ENCODE measurements at regions not wholly inside any gene's neighbourhood (a gene's known extent, or its start where the extent isn't known, plus 50 kb on each side); places are given as distances from the start of the nearest gene placed in this dataset.

DNA sequence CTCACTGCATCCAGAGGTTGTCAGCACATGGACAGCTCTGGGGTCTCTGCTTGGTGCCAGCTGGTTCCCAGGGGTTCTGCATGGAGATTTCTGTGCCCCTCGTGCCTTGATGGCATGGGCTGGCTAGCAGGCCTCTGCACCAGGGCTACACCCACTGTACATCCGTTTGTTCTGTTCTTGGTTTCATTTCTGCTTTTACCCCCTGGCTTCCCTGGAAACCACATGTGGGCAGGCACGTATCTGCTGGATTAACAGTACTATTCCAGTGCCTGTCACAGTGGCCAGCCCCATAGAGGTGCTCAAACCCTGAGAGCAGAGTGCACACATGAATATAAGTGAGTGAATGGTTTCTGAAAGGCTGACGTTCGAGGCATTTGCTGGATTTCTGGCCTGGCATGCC, 207.2 kb upstream of the GPR26 start:
- Histone ChIP-seq H2AFZ (ENCODE audit: low read depth, low read length) (no peak overlapping the region), H3K9me3 (ENCODE audit: insufficient read depth, low read length, severe bottlenecking) (no peaks in the 10 kb centered on the region), H3K36me3 (ENCODE audit: insufficient read depth, low read length) (no peaks in the 10 kb centered on the region), H3K9ac (ENCODE audit: low read depth, low read length) (no peak overlapping the region), H3K27ac (ENCODE audit: low read length) (no peak overlapping the region), H4K20me1 (ENCODE audit: insufficient read depth, low read length) (no peaks in the 10 kb centered on the region), H3K79me2 (ENCODE audit: insufficient read depth, low read length) (no peaks in the 10 kb centered on the region), H3K27me3 (ENCODE audit: insufficient read depth, low read length, poor library complexity) (no peaks in the 10 kb centered on the region), H3K4me1 (ENCODE audit: insufficient read depth, low read length) (no peaks in the 10 kb centered on the region), H3K4me2 (ENCODE audit: insufficient read depth, low read length) (no peak overlapping the region), H3K4me3 (ENCODE audit: low read depth in 1 of 2, low read length in 2 of 2) (no peak overlapping the region)
- DNase-seq (no peak), ATAC-seq (ENCODE audit: insufficient read depth, low read depth) (no peak)
- TF ChIP-seq, protein P1, sequence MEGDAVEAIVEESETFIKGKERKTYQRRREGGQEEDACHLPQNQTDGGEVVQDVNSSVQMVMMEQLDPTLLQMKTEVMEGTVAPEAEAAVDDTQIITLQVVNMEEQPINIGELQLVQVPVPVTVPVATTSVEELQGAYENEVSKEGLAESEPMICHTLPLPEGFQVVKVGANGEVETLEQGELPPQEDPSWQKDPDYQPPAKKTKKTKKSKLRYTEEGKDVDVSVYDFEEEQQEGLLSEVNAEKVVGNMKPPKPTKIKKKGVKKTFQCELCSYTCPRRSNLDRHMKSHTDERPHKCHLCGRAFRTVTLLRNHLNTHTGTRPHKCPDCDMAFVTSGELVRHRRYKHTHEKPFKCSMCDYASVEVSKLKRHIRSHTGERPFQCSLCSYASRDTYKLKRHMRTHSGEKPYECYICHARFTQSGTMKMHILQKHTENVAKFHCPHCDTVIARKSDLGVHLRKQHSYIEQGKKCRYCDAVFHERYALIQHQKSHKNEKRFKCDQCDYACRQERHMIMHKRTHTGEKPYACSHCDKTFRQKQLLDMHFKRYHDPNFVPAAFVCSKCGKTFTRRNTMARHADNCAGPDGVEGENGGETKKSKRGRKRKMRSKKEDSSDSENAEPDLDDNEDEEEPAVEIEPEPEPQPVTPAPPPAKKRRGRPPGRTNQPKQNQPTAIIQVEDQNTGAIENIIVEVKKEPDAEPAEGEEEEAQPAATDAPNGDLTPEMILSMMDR (IDR thresholded peaks at IDR 0.05; ENCODE audit: borderline replicate concordance, extremely low read depth, low read length, poor library complexity, severe bottlenecking): no peak
- no peak for TF ChIP-seq EZH2 (IDR thresholded peaks at IDR 0.05; ENCODE audit: borderline replicate concordance, low read depth, low read length, severe bottlenecking)

DNA sequence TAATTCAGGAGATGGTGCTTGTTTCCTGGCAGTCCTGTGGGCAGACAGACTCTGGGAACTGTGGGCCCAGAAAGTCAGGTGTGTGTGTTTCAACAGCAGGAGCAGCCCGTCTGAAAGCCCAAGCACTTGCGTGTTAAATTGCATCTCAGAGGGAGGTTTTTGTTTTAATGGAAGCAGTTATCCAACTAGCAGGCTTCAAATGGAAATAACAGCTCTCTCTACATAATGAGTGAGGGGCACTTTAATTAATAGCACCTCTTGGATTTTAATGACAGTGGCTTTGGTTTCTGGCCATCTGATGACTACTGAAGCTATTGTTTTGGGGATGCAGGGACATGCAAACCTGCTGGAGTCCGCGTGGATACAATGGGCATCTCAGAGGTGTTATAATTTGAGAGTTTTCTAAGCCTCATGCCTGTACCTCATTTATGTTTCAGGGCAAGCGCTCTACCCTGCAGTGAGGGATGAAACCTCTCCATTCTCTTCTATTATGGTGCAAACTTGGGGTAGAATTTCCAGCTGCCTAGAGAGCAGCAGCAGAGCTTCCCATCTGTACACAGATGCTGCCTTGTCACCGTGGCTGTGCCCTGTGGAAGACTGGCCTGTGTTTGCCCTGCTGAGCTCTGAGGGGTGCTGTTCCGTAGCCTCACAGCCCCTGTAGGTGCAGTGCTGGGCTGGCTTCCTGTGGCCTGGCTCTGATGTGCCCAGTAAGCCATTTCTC, 206.6 kb upstream of the GPR26 start:
- Histone ChIP-seq H3K36me3 (ENCODE audit: insufficient read depth, low read length) (no peaks in the 10 kb centered on the region), H3K4me1 (ENCODE audit: insufficient read depth, low read length) (no peaks in the 10 kb centered on the region), H3K27me3 (ENCODE audit: insufficient read depth, low read length, poor library complexity) (no peaks in the 10 kb centered on the region), H3K9me3 (ENCODE audit: insufficient read depth, low read length, severe bottlenecking) (no peaks in the 10 kb centered on the region), H3K9ac (ENCODE audit: low read depth, low read length) (no peak overlapping the region), H2AFZ (ENCODE audit: low read depth, low read length) (no peak overlapping the region), H3K4me2 (ENCODE audit: insufficient read depth, low read length) (no peak overlapping the region), H3K27ac (ENCODE audit: low read length) (no peak overlapping the region), H4K20me1 (ENCODE audit: insufficient read depth, low read length) (no peaks in the 10 kb centered on the region), H3K4me3 (ENCODE audit: low read depth in 1 of 2, low read length in 2 of 2) (no peak overlapping the region), H3K79me2 (ENCODE audit: insufficient read depth, low read length) (no peaks in the 10 kb centered on the region)
- ATAC-seq (ENCODE audit: insufficient read depth, low read depth) (no peak), DNase-seq (no peak)
- no peak for TF ChIP-seq EZH2 (IDR thresholded peaks at IDR 0.05; ENCODE audit: borderline replicate concordance, low read depth, low read length, severe bottlenecking)
- TF ChIP-seq, protein P1 (IDR thresholded peaks at IDR 0.05; ENCODE audit: borderline replicate concordance, extremely low read depth, low read length, poor library complexity, severe bottlenecking): no peak

DNA sequence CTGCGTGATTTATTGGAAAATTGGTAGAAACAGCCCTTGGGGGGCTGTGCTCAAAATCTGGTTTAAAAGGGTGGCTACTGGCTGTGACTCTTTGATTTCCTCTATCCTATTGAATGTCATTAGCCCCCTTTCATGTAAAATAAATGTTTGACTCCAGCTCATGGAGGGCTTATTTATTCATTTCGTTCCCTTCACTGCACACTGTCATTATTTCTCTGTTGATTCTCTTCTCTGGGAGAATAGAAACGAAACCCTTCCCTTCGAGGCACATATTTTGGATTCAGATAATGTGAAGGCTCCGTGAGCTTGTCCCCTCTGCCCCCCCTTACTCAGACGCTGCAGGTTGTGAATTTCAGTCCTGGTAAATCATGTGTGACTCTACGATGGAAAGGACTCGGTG, 203.9 kb upstream of the GPR26 start:
- no peak for TF ChIP-seq EZH2 (IDR thresholded peaks at IDR 0.05; ENCODE audit: borderline replicate concordance, low read depth, low read length, severe bottlenecking)
- TF ChIP-seq, protein P1 (IDR thresholded peaks at IDR 0.05; ENCODE audit: borderline replicate concordance, extremely low read depth, low read length, poor library complexity, severe bottlenecking): no peak
- no peaks in the 10 kb centered on the region for H3K9me3 ChIP-seq (ENCODE audit: insufficient read depth, low read length, severe bottlenecking)
- no peaks in the 10 kb centered on the region for H3K79me2 ChIP-seq (ENCODE audit: insufficient read depth, low read length)
- H3K9ac ChIP-seq (ENCODE audit: low read depth, low read length): no peak overlapping the region
- H3K4me2 ChIP-seq (ENCODE audit: insufficient read depth, low read length): no peak overlapping the region
- H3K27me3 ChIP-seq (ENCODE audit: insufficient read depth, low read length, poor library complexity): peaks cover 7% of the 10 kb centered on the region
- no peak overlapping the region for H3K27ac ChIP-seq (ENCODE audit: low read length)
- no peaks in the 10 kb centered on the region for H3K4me1 ChIP-seq (ENCODE audit: insufficient read depth, low read length)
- ATAC-seq (ENCODE audit: insufficient read depth, low read depth) (no peak), DNase-seq (no peak)
- H3K36me3 ChIP-seq (ENCODE audit: insufficient read depth, low read length): no peaks in the 10 kb centered on the region
- no peaks in the 10 kb centered on the region for H4K20me1 ChIP-seq (ENCODE audit: insufficient read depth, low read length)
- no peak overlapping the region for H3K4me3 ChIP-seq (ENCODE audit: low read depth in 1 of 2, low read length in 2 of 2)
- no peak overlapping the region for H2AFZ ChIP-seq (ENCODE audit: low read depth, low read length)

Data from DND-41 (cell line).